ENCODE measurements at regions not wholly inside any gene's neighbourhood (a gene's known extent, or its start where the extent isn't known, plus 50 kb on each side); places are given as distances from the start of the nearest gene placed in this dataset.

GRCh38 chr5:29550523-29550922 is 1643.0 kb upstream of the CDH6 start:
- Histone ChIP-seq H3K9me3 (peaks cover 0 to 20% of the 10 kb centered on the region in 2 donors), H3K36me3 (no peaks in the 10 kb centered on the region), H3K4me3 (no peak overlapping the region), H3K27me3 (no peaks in the 10 kb centered on the region), H3K27ac (no peak overlapping the region), H3K4me1 (no peaks in the 10 kb centered on the region)
- DNase-seq (ENCODE audit: low spot score), result no peak
- no peak for TF ChIP-seq CTCF (IDR thresholded peaks at IDR 0.05)

GRCh38 chr5:29548262-29548661 is 1645.2 kb upstream of the CDH6 start:
- Histone ChIP-seq H3K27me3 (no peaks in the 10 kb centered on the region), H3K36me3 (no peaks in the 10 kb centered on the region), H3K27ac (no peak overlapping the region), H3K9me3 (no peaks in the 10 kb centered on the region), H3K4me3 (no peak overlapping the region), H3K4me1 (no peaks in the 10 kb centered on the region)
- no peak for DNase-seq (ENCODE audit: low spot score)
- no peak for TF ChIP-seq CTCF (IDR thresholded peaks at IDR 0.05)

GRCh38 chr5:29547236-29547865 is 1646.1 kb upstream of the CDH6 start:
- Histone ChIP-seq H3K27ac (no peak overlapping the region), H3K4me3 (no peak overlapping the region), H3K27me3 (no peaks in the 10 kb centered on the region), H3K36me3 (no peaks in the 10 kb centered on the region), H3K9me3 (no peaks in the 10 kb centered on the region), H3K4me1 (no peaks in the 10 kb centered on the region)
- no peak for TF ChIP-seq CTCF (IDR thresholded peaks at IDR 0.05)
- no peak for DNase-seq (ENCODE audit: low spot score)

GRCh38 chr5:29543501-29543900 is 1650.0 kb upstream of the CDH6 start:
- Histone ChIP-seq H3K36me3 (no peaks in the 10 kb centered on the region), H3K27ac (no peak overlapping the region), H3K4me1 (no peaks in the 10 kb centered on the region), H3K4me3 (no peak overlapping the region), H3K9me3 (no peaks in the 10 kb centered on the region), H3K27me3 (no peaks in the 10 kb centered on the region)
- DNase-seq (ENCODE audit: low spot score), result no peak
- no peak for TF ChIP-seq CTCF (IDR thresholded peaks at IDR 0.05)

- H3K27ac ChIP-seq, result no peak overlapping the region
- TF ChIP-seq CTCF (IDR thresholded peaks at IDR 0.05), result no peak
Measured at GRCh38 chr5:29524227-29524626, 1669.3 kb upstream of the CDH6 start.

GRCh38 chr5:29518176-29518575 is 1675.3 kb upstream of the CDH6 start:
- Histone ChIP-seq H3K4me1 (no peaks in the 10 kb centered on the region), H3K27ac (no peak overlapping the region), H3K9me3 (no peaks in the 10 kb centered on the region), H3K27me3 (no peaks in the 10 kb centered on the region), H3K36me3 (no peaks in the 10 kb centered on the region), H3K4me3 (no peak overlapping the region)
- DNase-seq (ENCODE audit: low spot score), result no peak
- no peak for TF ChIP-seq CTCF (IDR thresholded peaks at IDR 0.05)

More at GRCh38 chr5:29524227-29524626, 1669.3 kb upstream of the CDH6 start:
- H3K36me3 ChIP-seq, result no peaks in the 10 kb centered on the region
- H3K27me3 ChIP-seq, result no peaks in the 10 kb centered on the region
- no peaks in the 10 kb centered on the region for H3K9me3 ChIP-seq
- H3K4me3 ChIP-seq, result no peak overlapping the region
- no peaks in the 10 kb centered on the region for H3K4me1 ChIP-seq
- no peak for DNase-seq (ENCODE audit: low spot score)
